Activated naive CD4-positive, alpha-beta T cell treated with anti-CD3 and anti-CD28 coated beads for 36 hours (primary cell): ENCODE measurements at regions not wholly inside any gene's neighbourhood (a gene's known extent, or its start where the extent isn't known, plus 50 kb on each side); places are given as distances from the start of the nearest gene placed in this dataset.

Experiments used
- CTCF ChIA-PET: fragments of 350-600 bp; sonication (Branson Sonifier 250); formaldehyde crosslinking; loops from one replicate; lab custom pipeline; 2021; ENCODE audit warnings: antibody characterized with exemption; lab: Charles Lee
- DNase-seq: peaks from one replicate; pipeline ENCODE4 v3.0.0-alpha.2; 2020
- H3K27ac Mint-ChIP-seq: one replicate; pipeline ENCODE4 v1.8.0; 2021; ENCODE audit warnings: mild to moderate bottlenecking, mixed read lengths
- H3K27me3 Mint-ChIP-seq: one replicate; pipeline ENCODE4 v1.8.0; 2021; ENCODE audit warnings: low read depth, mixed read lengths
- H3K36me3 Mint-ChIP-seq: one replicate; pipeline ENCODE4 v1.8.0; 2021; ENCODE audit warnings: low read depth, mixed read lengths
- H3K4me1 Mint-ChIP-seq: one replicate; pipeline ENCODE4 v1.8.0; 2021; ENCODE audit warnings: low read depth, mixed read lengths
- H3K4me3 Mint-ChIP-seq: one replicate; pipeline ENCODE4 v1.8.0; 2021; ENCODE audit warnings: mild to moderate bottlenecking, moderate library complexity, mixed read lengths
- H3K9me3 Mint-ChIP-seq: one replicate; pipeline ENCODE4 v1.8.0; 2021; ENCODE audit warnings: mixed read lengths
- intact Hi-C: fragments of 100-400 bp; cut with micrococcal nuclease; formaldehyde crosslinking; loops from one replicate; pipeline ENCODE4 v1.15.1; 2023

DNA sequence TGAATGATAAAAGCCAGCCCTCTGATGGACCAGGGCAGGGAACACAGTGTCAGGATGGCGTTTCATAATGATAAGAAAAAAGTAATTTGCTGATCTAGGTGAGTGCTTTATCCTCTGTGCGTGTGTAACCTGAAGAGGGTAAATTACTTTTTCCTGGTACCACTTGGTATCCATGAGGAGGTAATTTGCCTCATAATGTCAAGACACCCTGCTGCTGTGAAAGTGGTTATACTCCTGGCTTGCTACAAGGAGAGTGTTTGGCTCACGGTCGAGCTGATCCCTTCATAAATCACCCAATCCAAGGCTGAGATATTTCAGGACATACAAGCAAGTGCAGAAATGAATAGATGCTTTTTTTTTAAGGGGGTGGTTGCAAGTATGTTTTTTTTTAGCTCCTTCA, 207.2 kb upstream of the PGR start:
- H3K4me3 Mint-ChIP-seq, result no peak overlapping the region

DNA sequence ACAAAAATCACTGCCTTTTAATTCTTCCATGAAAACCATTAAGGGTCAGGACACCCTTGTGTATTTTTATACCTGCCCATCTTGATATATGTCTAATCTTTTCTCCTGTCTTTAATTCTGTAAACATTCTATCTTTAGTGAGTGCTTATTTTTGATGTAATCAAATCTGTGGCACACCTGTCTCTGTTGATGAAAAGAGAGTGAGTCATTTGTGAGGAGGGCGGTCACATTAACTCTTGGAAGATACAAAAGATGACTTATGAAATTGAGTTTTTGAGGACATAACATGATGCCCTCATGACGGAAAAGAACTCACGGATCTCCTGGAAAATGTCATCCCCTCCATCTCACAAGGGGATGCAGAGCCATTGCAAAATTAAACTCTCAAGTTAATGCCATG, 206.5 kb upstream of the PGR start:
- Mint-ChIP-seq H3K27ac (no peak overlapping the region), H3K9me3 (peaks cover 4% of the 10 kb centered on the region), H3K27me3 (no peaks in the 10 kb centered on the region), H3K36me3 (no peaks in the 10 kb centered on the region), H3K4me1 (no peaks in the 10 kb centered on the region), H3K4me3 (no peak overlapping the region)
- CTCF ChIA-PET, result no interaction called here
- no peak for DNase-seq
- intact Hi-C loops, result no loop called here

More for the DNA sequence above, 207.2 kb upstream of the PGR start:
- Mint-ChIP-seq H3K27me3 (no peaks in the 10 kb centered on the region), H3K9me3 (peaks cover 2% of the 10 kb centered on the region), H3K36me3 (no peaks in the 10 kb centered on the region), H3K27ac (no peak overlapping the region), H3K4me1 (no peaks in the 10 kb centered on the region)
- CTCF ChIA-PET, result no interaction called here
- intact Hi-C loops, result no loop called here
- DNase-seq, result no peak

DNA sequence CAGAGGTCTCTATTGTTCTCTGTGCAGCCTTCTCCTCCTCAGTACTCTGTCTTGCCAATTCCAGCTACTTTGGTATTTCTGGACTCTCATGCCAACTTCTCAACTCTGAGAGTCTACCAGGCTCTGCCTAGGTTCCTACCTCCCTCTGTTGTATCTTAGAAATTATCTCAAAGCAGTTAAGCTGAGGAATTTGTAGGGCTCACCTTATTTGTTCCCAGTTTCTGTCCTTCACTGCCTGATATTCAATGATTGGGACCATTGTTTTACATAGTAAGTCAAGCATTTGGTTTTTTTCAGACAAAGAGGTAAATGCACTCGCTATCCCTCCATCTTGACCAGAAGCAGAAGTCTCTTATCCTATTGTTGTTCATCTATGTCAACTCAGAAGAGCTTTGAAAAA, 205.0 kb upstream of the PGR start:
- no peak overlapping the region for H3K4me3 Mint-ChIP-seq
- H3K27ac Mint-ChIP-seq, result no peak overlapping the region
- no peak for DNase-seq
- H3K4me1 Mint-ChIP-seq, result no peaks in the 10 kb centered on the region
- CTCF ChIA-PET, result no interaction called here
- no peaks in the 10 kb centered on the region for H3K27me3 Mint-ChIP-seq
- intact Hi-C loops, result no loop called here
- H3K9me3 Mint-ChIP-seq, result peaks cover 8% of the 10 kb centered on the region
- no peaks in the 10 kb centered on the region for H3K36me3 Mint-ChIP-seq

DNA sequence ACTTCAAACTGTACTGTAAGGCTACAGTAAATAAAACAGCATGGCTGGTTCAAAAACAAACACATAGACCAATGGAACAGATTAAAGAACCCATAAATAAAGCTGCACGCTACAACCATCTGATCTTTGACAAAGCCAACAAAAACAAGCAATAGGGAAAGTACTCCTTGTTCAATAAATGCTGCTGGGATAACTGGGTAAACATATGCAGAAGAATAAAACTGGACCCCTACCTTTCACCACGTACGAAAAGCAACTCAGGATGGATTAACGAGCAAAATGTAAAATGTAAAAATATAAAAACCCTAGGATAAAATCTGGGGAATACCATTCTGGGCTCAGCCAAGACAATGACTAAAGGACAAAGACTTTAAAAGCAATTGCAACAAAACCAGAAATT, 201.8 kb upstream of the PGR start:
- intact Hi-C loops, result no loop called here
- Mint-ChIP-seq H3K4me1 (no peaks in the 10 kb centered on the region), H3K4me3 (no peak overlapping the region), H3K9me3 (peaks cover 8% of the 10 kb centered on the region), H3K27me3 (no peaks in the 10 kb centered on the region), H3K27ac (no peak overlapping the region), H3K36me3 (no peaks in the 10 kb centered on the region)
- CTCF ChIA-PET, result no interaction called here
- no peak for DNase-seq

DNA sequence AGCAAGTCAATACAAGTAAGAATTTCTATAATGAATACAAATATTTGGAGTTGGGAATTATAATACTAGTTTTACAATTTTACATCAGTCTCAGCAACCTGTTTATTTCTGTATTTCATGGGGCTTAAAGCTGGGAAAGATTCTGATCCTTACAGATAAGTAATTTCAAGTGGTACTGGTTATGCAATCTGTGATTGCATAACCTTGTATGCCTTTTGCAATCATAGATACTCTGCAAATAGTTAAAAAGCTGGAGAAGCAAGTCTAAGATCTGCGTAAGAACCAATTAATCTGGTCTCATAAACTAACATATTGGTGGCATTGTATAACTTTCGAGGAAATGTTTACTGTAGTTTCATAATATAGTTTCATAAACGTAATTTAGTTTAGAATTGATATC, 198.3 kb upstream of the PGR start:
- no peak for DNase-seq
- CTCF ChIA-PET, result no interaction called here
- intact Hi-C loops, result no loop called here

DNA sequence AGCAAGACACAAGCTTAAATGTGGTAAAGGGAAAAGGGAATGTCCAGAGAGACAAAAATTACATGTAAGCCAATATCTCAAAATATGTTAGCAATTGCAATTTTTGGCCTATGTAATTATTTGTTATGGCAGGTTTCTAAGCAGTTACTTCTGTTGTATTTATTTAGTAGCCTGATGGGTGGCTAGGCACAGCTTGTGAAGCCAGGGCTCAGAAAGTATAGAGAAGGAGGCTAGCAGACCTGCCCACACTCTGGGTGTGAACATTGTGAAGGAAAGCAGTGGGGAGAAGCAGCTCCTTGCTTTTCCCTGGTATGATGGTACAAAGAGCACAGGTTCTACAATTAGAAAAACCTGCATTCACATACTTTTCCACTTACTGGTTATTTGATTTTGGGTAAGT, 196.5 kb upstream of the PGR start:
- CTCF ChIA-PET, result interaction anchor here (0.6 kb wide), 1 partner anchor 30 kb away, joined by 3 read pairs; no protein-coding TSS in a partner anchor
- no peaks in the 10 kb centered on the region for H3K27me3 Mint-ChIP-seq
- H3K4me3 Mint-ChIP-seq, result no peak overlapping the region
- H3K36me3 Mint-ChIP-seq, result no peaks in the 10 kb centered on the region
- H3K27ac Mint-ChIP-seq, result no peak overlapping the region
- DNase-seq, result no peak
- peaks cover 3% of the 10 kb centered on the region for H3K9me3 Mint-ChIP-seq
- intact Hi-C loops, result no loop called here
- H3K4me1 Mint-ChIP-seq, result no peaks in the 10 kb centered on the region

More for the DNA sequence above, 198.3 kb upstream of the PGR start:
- Mint-ChIP-seq H3K27ac (no peak overlapping the region), H3K9me3 (peaks cover 7% of the 10 kb centered on the region), H3K4me3 (no peak overlapping the region), H3K36me3 (no peaks in the 10 kb centered on the region), H3K4me1 (no peaks in the 10 kb centered on the region), H3K27me3 (no peaks in the 10 kb centered on the region)

DNA sequence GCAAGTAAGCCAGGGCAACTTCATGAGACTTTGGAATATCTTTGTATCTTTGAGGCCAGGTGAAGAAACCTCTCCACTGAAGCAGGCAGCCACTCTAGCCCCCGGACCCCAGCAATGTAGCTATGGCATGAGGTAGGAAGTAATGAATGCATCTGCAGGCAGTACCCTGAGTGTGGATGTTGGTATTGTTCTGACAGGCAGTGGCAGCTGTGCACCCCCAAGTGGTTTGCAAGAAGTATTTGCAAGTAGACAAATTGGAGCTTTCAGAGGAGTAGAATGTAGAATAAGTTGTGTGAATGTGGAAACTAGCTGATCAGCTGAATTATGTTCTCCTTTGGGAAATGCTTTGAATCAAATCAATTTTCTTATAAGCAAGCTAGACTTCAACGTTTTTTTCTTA, 194.4 kb upstream of the PGR start:
- Mint-ChIP-seq H3K4me1 (no peaks in the 10 kb centered on the region), H3K27ac (no peak overlapping the region), H3K9me3 (no peaks in the 10 kb centered on the region), H3K4me3 (no peak overlapping the region), H3K27me3 (no peaks in the 10 kb centered on the region), H3K36me3 (no peaks in the 10 kb centered on the region)
- intact Hi-C loops, result no loop called here
- DNase-seq, result no peak
- CTCF ChIA-PET, result no interaction called here

DNA sequence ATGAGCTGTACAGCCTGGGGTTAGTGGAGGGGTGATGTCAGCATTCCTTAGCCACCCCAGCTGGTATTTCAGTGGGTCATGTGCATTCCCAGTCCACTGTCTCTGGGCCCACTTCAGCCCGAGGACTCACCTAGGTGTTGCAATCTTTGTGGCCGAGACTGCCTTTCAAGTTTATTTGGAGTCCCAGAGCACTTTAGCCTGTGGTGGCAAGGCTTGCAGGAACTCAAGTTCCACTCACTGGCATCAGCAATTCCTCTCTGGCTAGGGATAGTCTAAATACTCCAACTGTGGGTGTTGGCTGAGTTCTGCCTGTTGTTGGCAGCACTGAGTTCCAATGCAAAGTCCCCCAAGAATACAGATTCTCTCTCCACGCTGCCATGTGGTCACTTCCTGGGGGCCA, 191.6 kb upstream of the PGR start:
- CTCF ChIA-PET, result no interaction called here
- intact Hi-C loops, result no loop called here
- Mint-ChIP-seq H3K4me3 (no peak overlapping the region), H3K27ac (no peak overlapping the region), H3K27me3 (no peaks in the 10 kb centered on the region), H3K36me3 (no peaks in the 10 kb centered on the region), H3K9me3 (peaks cover 2% of the 10 kb centered on the region), H3K4me1 (no peaks in the 10 kb centered on the region)
- no peak for DNase-seq

DNA sequence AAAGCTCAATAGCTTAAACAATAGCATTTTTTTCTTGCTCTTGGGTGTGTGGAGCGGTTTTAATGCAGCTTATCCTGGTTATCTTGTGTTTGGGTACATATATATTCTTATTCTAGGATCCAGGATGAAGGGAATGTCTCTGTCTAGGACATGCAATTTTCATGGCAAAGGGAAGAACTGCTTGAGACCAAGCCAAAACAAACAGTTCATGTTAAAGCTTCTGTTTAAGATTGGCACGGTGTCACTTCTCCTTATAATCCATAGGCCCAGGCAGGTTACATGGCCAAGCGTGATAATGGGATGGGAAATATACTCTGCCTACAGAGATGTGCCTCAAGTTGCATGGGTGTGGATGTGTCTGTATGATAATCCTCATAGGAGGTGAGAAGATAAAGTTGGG, 177.1 kb upstream of the PGR start:
- no peak for DNase-seq
- Mint-ChIP-seq H3K27ac (no peak overlapping the region), H3K36me3 (no peaks in the 10 kb centered on the region), H3K9me3 (peaks cover 4% of the 10 kb centered on the region), H3K4me3 (no peak overlapping the region), H3K27me3 (no peaks in the 10 kb centered on the region), H3K4me1 (no peaks in the 10 kb centered on the region)
- intact Hi-C loops, result no loop called here
- CTCF ChIA-PET, result no interaction called here

DNA sequence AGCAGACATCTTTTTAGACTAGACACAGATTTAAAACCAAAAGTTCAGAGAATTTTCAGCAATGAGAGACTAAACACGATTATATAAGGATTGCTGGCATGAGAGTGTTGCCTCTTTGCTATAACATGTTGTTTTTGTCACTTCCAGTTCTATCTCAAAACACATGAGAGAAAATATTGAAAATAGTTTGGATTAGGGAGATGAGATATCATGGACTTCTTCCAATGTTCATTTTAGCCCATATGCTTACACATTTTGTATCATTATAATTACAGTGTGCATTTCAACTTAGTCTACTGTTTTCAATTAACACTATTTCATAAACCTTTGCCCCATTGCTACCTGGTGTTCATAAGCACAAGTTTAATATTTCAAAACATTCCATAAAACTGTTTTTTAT, 175.9 kb upstream of the PGR start:
- H3K27me3 Mint-ChIP-seq, result no peaks in the 10 kb centered on the region
- H3K27ac Mint-ChIP-seq, result no peak overlapping the region
- peaks cover 2% of the 10 kb centered on the region for H3K9me3 Mint-ChIP-seq
- DNase-seq, result no peak
- CTCF ChIA-PET, result no interaction called here
- H3K36me3 Mint-ChIP-seq, result no peaks in the 10 kb centered on the region
- intact Hi-C loops, result no loop called here
- no peak overlapping the region for H3K4me3 Mint-ChIP-seq
- H3K4me1 Mint-ChIP-seq, result no peaks in the 10 kb centered on the region

DNA sequence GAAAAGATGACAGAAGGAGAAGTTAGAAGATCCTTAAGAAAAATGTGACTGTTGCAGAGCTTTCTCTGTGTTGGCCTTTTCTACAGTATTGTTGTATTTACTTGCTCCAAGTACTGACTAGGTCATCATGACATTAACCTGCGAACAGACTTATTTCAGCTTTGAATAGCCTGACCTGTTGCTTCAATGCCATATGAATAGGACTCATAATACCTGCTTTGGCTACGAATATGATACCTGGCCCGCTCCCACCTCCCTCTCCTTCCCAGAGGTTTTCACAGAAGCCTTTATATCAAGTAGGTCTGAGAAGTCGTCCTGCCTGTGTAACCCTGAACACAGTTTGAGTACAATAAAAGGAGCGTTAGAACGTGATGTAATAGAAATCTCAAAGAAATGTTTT, 169.6 kb upstream of the PGR start:
- H3K36me3 Mint-ChIP-seq, result no peaks in the 10 kb centered on the region
- intact Hi-C loops, result no loop called here
- no peaks in the 10 kb centered on the region for H3K27me3 Mint-ChIP-seq
- H3K9me3 Mint-ChIP-seq, result peaks cover 6% of the 10 kb centered on the region
- DNase-seq, result no peak
- no peaks in the 10 kb centered on the region for H3K4me1 Mint-ChIP-seq
- H3K27ac Mint-ChIP-seq, result no peak overlapping the region
- no peak overlapping the region for H3K4me3 Mint-ChIP-seq
- CTCF ChIA-PET, result no interaction called here

DNA sequence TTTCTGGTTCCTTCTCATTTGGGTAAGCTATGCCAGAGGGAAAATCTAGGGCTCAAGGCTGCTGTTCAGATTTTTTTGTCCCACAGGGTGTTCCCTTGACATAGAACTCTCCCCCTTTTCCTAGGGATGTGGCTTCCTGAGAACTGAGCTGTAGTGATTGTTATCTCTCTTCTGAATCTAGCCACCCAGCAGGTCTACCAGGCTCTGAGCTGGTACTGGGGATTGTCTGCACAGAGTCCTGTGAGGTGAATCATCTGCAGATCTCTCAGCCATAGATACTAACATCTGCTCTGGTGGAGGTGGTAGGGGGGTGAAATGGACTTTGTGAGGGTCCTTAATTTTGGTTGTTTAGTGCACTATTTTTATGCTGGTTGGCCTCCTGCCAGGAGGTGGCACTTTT, 167.3 kb upstream of the PGR start:
- intact Hi-C loops, result no loop called here
- no peaks in the 10 kb centered on the region for H3K4me1 Mint-ChIP-seq
- no peaks in the 10 kb centered on the region for H3K36me3 Mint-ChIP-seq
- CTCF ChIA-PET, result no interaction called here
- peaks cover 6% of the 10 kb centered on the region for H3K9me3 Mint-ChIP-seq
- H3K4me3 Mint-ChIP-seq, result no peak overlapping the region
- H3K27me3 Mint-ChIP-seq, result no peaks in the 10 kb centered on the region
- no peak for DNase-seq
- H3K27ac Mint-ChIP-seq, result no peak overlapping the region

DNA sequence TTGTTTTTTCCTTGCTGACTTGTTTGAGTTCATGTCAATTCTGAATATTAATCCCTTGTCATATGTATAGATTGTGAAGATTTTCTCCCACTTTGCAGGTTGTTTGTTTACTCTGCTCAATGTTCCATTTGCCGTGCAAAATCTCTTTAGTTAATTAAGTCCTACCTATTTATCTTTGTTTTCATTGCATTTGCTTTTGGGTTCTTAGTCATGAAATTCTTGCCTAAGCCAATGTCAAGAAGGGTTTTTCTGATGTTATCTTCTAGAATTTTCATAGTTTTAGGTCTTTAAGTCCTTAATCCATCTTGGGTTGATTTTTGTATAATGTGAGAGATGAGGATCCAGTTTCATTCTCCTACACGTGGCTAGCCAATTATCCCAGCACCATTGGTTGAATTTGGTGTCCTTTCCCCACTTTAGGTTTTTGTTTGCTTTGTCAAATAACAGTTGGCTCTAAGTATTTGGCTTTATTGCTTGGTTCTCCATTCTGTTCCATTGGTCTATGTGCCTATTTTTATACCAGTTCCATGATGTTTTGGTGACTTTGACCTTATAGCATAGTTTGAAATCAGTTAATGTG, 163.1 kb upstream of the PGR start:
- intact Hi-C loops, result no loop called here
- no peaks in the 10 kb centered on the region for H3K27me3 Mint-ChIP-seq
- DNase-seq, result no peak
- H3K27ac Mint-ChIP-seq, result no peak overlapping the region
- no peak overlapping the region for H3K4me3 Mint-ChIP-seq
- peaks cover 10% of the 10 kb centered on the region for H3K9me3 Mint-ChIP-seq
- no peaks in the 10 kb centered on the region for H3K4me1 Mint-ChIP-seq
- CTCF ChIA-PET, result no interaction called here
- no peaks in the 10 kb centered on the region for H3K36me3 Mint-ChIP-seq

DNA sequence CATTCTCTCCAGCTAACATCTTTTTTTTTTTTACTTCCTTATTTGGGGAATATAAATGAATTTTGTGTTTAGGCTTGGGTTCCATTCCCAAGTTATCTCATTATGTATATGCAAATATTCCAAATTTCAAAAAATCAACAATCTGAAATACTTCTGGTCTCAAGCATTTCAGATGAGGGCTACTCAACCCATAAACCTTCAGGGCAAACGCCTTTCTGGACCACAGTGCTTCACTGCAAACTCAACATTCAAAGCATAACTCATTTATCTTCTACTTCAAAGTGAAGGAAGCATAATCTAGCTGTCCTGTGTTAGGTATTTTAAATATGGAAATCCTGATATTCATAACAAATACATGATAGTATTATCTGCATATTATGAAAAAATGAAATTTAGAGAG, 161.7 kb upstream of the PGR start:
- Mint-ChIP-seq H3K36me3 (no peaks in the 10 kb centered on the region), H3K27ac (no peak overlapping the region), H3K27me3 (no peaks in the 10 kb centered on the region), H3K4me3 (no peak overlapping the region), H3K9me3 (peaks cover 10% of the 10 kb centered on the region), H3K4me1 (no peaks in the 10 kb centered on the region)
- no peak for DNase-seq
- CTCF ChIA-PET, result no interaction called here
- intact Hi-C loops, result no loop called here
